ENCODE measurements at regions not wholly inside any gene's neighbourhood (a gene's known extent, or its start where the extent isn't known, plus 50 kb on each side); places are given as distances from the start of the nearest gene placed in this dataset.

DNA sequence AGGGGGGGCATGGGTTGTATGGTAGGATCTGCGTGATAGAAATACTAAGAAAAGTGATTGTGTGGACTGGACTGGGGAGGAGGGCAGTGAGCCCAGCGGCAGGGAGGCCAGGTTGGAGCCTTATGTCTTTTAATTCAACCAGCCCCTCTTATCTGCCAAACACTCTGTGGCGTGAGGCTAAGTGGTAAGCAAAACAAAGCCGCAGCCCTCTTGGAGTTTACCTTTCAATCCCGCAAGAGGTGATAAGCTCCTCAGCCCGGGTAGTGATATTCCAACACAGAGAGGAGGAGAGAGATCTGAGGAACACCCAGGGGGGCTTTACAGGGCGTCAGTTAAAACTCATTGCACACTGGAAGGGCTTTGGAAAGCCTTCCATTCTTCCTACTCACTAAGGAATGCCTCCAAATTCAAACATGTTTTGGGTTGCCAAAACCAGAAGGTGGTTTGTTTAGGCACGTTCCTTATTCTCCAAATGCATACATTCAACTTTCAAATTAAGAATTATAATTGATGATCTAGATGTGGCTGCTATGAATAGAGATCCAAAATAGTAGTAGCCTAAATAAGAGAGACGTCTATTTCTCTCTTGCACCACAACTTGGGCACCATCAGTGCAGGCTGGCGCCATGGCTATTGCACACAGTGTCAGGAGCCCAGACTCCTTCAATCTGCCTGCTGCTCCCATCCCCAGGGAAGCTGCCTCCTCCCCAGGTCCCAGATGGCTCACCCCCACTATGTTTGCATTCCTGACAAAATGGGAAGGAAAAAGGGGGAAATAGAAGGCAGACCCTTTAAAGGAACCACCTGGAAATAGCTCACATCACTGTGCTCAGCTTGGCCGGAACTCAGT lies 75.1 kb upstream of the FSTL4 start:
- no peak for DNase-seq (ENCODE audit: low spot score in 2 of 2)
- Histone ChIP-seq H3K36me3 (no peaks in the 10 kb centered on the region), H3K27ac (no peak overlapping the region), H3K27me3 (no peaks in the 10 kb centered on the region), H3K4me1 (peaks cover 0 to 7% of the 10 kb centered on the region in 2 donors), H3K9me3 (no peaks in the 10 kb centered on the region), H3K4me3 (no peak overlapping the region)
- intact Hi-C loops (cut with DNase I): no loop called here
- TF ChIP-seq, protein P1, sequence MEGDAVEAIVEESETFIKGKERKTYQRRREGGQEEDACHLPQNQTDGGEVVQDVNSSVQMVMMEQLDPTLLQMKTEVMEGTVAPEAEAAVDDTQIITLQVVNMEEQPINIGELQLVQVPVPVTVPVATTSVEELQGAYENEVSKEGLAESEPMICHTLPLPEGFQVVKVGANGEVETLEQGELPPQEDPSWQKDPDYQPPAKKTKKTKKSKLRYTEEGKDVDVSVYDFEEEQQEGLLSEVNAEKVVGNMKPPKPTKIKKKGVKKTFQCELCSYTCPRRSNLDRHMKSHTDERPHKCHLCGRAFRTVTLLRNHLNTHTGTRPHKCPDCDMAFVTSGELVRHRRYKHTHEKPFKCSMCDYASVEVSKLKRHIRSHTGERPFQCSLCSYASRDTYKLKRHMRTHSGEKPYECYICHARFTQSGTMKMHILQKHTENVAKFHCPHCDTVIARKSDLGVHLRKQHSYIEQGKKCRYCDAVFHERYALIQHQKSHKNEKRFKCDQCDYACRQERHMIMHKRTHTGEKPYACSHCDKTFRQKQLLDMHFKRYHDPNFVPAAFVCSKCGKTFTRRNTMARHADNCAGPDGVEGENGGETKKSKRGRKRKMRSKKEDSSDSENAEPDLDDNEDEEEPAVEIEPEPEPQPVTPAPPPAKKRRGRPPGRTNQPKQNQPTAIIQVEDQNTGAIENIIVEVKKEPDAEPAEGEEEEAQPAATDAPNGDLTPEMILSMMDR (IDR thresholded peaks at IDR 0.05): no peak

DNA sequence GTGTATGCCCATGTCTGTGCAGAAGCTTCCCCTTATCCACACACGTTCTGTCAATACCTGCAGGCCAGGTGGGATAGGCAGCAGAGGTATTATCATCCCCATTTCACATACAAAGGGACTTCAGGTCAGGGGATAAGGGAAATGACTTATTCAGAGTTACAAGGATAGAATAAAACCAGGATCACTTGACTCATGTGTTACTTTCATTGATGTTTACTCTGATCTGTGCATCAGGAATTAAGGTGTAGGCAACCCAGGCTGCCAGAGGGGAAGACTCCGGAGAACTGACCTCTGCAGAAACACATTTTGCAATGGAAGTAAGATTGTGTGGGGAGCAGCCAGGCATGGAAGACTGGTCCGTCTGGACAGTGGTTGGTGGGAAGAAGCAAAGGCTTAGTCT lies 74.2 kb upstream of the FSTL4 start:
- H3K4me3 ChIP-seq: no peak overlapping the region
- H3K4me1 ChIP-seq: peaks cover 0 to 7% of the 10 kb centered on the region in 2 donors
- H3K27ac ChIP-seq: no peak overlapping the region
- H3K36me3 ChIP-seq: no peaks in the 10 kb centered on the region
- intact Hi-C loops (cut with DNase I): no loop called here
- H3K27me3 ChIP-seq: no peaks in the 10 kb centered on the region
- TF ChIP-seq, protein P1 (IDR thresholded peaks at IDR 0.05): no peak
- no peaks in the 10 kb centered on the region for H3K9me3 ChIP-seq
- no peak for DNase-seq (ENCODE audit: low spot score in 2 of 2)

DNA sequence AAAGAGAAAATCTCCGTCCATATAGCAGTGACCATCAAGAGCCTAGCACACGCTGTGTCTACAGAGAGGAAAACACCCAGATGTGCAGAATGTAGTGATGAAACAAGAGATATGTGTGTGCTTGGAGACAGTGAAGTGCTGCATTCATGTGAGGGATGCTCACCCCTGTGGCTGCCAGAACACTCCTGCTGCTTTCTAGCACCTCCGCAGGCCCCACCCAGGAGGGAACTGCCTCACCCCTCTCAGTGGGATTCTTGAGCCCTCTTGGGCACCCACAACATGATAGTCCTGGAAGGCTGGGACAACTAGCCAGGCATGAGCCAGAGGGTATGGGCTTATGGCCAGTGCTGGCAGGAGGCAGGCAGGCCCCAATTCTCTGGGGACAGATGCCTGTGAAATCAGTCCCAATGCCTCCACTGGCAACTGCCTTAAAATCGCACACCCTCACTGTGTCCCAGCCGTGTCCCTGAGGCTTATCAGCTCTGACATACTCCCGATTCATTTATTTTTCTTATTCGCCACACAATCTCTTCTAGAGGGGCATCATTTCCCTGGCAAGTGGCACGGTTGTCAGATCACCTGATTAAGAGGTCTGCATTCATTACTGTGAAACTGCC lies 73.2 kb upstream of the FSTL4 start:
- Histone ChIP-seq H3K9me3 (no peaks in the 10 kb centered on the region), H3K4me3 (no peak overlapping the region), H3K27me3 (no peaks in the 10 kb centered on the region), H3K4me1 (peaks cover 0 to 7% of the 10 kb centered on the region in 2 donors), H3K27ac (no peak overlapping the region), H3K36me3 (no peaks in the 10 kb centered on the region)
- intact Hi-C loops (cut with DNase I): no loop called here
- DNase-seq (ENCODE audit: low spot score in 2 of 2): peak in 1 of 2 donors; percentile 58
- TF ChIP-seq, protein P1 (IDR thresholded peaks at IDR 0.05): no peak

DNA sequence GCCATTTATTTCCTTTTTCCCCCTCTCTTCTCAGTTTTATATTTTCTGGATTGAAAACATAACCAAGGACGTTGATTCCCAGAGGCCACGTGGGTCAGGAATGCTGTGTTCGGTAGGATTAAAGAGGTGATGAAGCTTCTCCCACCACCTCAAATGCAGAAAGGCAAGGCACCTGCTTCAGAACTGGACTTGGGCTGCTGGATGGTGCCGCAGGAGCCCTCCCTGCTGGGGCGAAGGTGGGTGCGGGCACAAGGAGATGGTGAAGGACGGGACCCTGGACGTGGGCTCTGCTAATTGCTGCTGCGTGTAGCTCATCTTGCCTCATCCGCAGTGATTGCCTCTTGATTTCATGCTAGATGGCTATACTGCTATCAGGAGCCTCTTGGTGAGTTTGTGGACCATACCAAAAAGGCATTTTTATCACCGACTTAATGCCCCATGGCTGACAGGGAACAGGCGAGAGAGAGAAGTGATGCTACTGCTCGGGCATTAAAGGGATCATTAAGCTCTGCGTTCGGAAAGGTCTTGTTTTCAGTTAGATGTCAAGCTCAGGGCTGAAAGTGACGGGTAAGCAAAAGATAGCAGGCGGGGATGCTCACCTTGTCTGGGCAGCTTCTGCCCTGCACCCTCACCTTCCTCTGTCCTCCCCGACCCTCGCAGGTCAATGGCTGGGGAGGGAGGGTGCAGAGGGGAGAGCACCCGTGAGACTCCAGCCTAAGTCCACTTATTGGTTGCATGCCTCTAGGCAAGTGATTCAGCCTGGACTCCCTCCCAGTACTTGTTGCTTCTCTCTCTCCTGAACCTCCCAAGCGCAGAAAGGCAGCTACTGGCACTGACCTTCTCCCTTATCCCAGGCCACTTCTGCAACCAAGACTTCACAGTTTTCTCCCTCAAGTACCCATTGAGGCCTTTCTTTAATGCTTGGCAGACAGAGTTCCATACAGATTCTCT lies 71.6 kb upstream of the FSTL4 start:
- intact Hi-C loops (cut with DNase I): no loop called here
- no peaks in the 10 kb centered on the region for H3K27me3 ChIP-seq
- no peak overlapping the region for H3K27ac ChIP-seq
- no peaks in the 10 kb centered on the region for H3K36me3 ChIP-seq
- peaks cover 0 to 7% of the 10 kb centered on the region in 2 donors for H3K4me1 ChIP-seq
- TF ChIP-seq, protein P1 (IDR thresholded peaks at IDR 0.05): no peak
- no peaks in the 10 kb centered on the region for H3K9me3 ChIP-seq
- peak in 1 of 2 donors; percentile 12 for DNase-seq (ENCODE audit: low spot score in 2 of 2)
- no peak overlapping the region for H3K4me3 ChIP-seq

DNA sequence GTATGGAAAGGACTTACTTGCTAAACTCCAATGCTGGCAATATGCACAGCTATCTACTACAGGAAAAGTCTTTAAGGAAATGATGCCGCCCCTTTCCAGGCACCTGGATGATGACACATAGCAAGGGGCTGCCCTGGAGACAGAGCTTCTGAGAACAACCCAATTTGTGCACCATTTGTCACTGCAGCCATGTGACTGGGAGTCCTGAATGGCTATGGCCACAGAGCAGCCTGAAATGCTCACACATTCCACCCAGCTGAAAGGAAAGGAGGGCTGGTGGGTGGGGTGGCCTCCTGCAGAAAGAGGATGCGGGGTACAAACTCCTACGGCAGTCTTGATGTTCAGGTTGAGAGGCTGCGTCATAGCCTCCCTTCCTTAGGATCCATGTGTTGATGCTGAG lies 70.1 kb upstream of the FSTL4 start:
- intact Hi-C loops (cut with DNase I): no loop called here
- Histone ChIP-seq H3K27ac (no peak overlapping the region), H3K27me3 (no peaks in the 10 kb centered on the region), H3K36me3 (no peaks in the 10 kb centered on the region), H3K9me3 (no peaks in the 10 kb centered on the region), H3K4me3 (no peak overlapping the region), H3K4me1 (peaks cover 0 to 6% of the 10 kb centered on the region in 2 donors)
- DNase-seq (ENCODE audit: low spot score in 2 of 2): peak in 1 of 2 donors; percentile 42
- TF ChIP-seq, protein P1 (IDR thresholded peaks at IDR 0.05): no peak
